Activated T-cell treated with anti-CD3 and anti-CD28 coated beads for 48 hours (primary cell): ENCODE measurements at regions not wholly inside any gene's neighbourhood (a gene's known extent, or its start where the extent isn't known, plus 50 kb on each side); places are given as distances from the start of the nearest gene placed in this dataset.
"Not testable (repeated sequence)": the region's sequence is repeated elsewhere in the genome, so short reads cannot be mapped to it uniquely, and the experiment has no call there.

Source experiments
- DNase-seq: peaks from one replicate; pipeline ENCODE4 v3.0.0-alpha.2; 2020; ENCODE audit warnings: low read depth

- DNase-seq = peak; percentile 9
Observed at GRCh38 chrX:120753413-120754251, 122.0 kb downstream of the CT47B1 start.

- DNase-seq = no peak
Observed at GRCh38 chrX:120752431-120753082, 122.7 kb upstream of the C1GALT1C1 start.

GRCh38 chrX:120751683-120752082, 121.8 kb upstream of the C1GALT1C1 start:
- DNase-seq = no peak

GRCh38 chrX:120750381-120750780, 120.5 kb upstream of the C1GALT1C1 start:
- DNase-seq = no peak

GRCh38 chrX:120749141-120749846, 119.4 kb upstream of the C1GALT1C1 start:
- no peak for DNase-seq

- DNase-seq = no peak
Observed at GRCh38 chrX:120746153-120746552, 116.3 kb upstream of the C1GALT1C1 start.

- no peak for DNase-seq
Observed at GRCh38 chrX:120742946-120743665, 113.3 kb upstream of the C1GALT1C1 start.

- DNase-seq = no peak
Observed at GRCh38 chrX:120741452-120741851, 111.6 kb upstream of the C1GALT1C1 start.

GRCh38 chrX:120740072-120740471, 110.2 kb upstream of the C1GALT1C1 start:
- no peak for DNase-seq

- DNase-seq = no peak
Observed at GRCh38 chrX:120739300-120739699, 109.4 kb upstream of the C1GALT1C1 start.

- DNase-seq = peak; percentile 4
Observed at GRCh38 chrX:120736989-120737388, 107.1 kb upstream of the C1GALT1C1 start.

- no peak for DNase-seq
Observed at GRCh38 chrX:120735966-120736365, 106.1 kb upstream of the C1GALT1C1 start.

GRCh38 chrX:120732879-120733278, 103.0 kb upstream of the C1GALT1C1 start:
- no peak for DNase-seq

GRCh38 chrX:120732461-120732860, 102.6 kb upstream of the C1GALT1C1 start:
- DNase-seq = no peak

- DNase-seq = no peak
Observed at GRCh38 chrX:120731386-120731785, 101.5 kb upstream of the C1GALT1C1 start.

- DNase-seq = not testable (repeated sequence)
Observed at GRCh38 chrX:120729506-120730255, 99.8 kb upstream of the C1GALT1C1 start.

- no peak for DNase-seq
Observed at GRCh38 chrX:120727911-120728310, 98.1 kb upstream of the C1GALT1C1 start.

- no peak for DNase-seq
Observed at GRCh38 chrX:120727452-120727851, 97.6 kb upstream of the C1GALT1C1 start.

- DNase-seq = no peak
Observed at GRCh38 chrX:120726294-120726693, 96.4 kb upstream of the C1GALT1C1 start.

- no peak for DNase-seq
Observed at GRCh38 chrX:120725874-120726273, 96.0 kb upstream of the C1GALT1C1 start.

- no peak for DNase-seq
Observed at GRCh38 chrX:120719622-120720021, 89.8 kb upstream of the C1GALT1C1 start.
